Esophagus muscularis mucosa (tissue), 4 donors: ENCODE measurements at regions not wholly inside any gene's neighbourhood (a gene's known extent, or its start where the extent isn't known, plus 50 kb on each side); places are given as distances from the start of the nearest gene placed in this dataset.

Source experiments
- CTCF ChIP-seq, 3 experiments: fragments of 200-600 bp in 2 of 3; fragments of 450-650 bp in 1 of 3; sonication (generic) in 2 of 3; IDR thresholded peaks; one replicate each; pipeline ENCODE4 v1.5.1; 2017 to 2019; ENCODE audit warnings: antibody characterized with exemption in 3 of 3, mild to moderate bottlenecking in 2 of 3, moderate library complexity in 1 of 3
- EP300 ChIP-seq: sonication (generic); formaldehyde crosslinking; IDR thresholded peaks from one replicate; pipeline ENCODE4 v1.6.1; 2017; ENCODE audit warnings: antibody characterized with exemption
- POLR2A ChIP-seq: fragments of 450-650 bp; IDR thresholded peaks from one replicate; pipeline ENCODE4 v1.6.1; 2017; ENCODE audit warnings: antibody characterized with exemption, moderate library complexity, mild to moderate bottlenecking, low read depth
- POLR2AphosphoS5 ChIP-seq, 2 donors: sonication (generic); formaldehyde crosslinking; IDR thresholded peaks; one replicate each; pipeline ENCODE4 v1.6.1; 2017; ENCODE audit warnings: antibody characterized with exemption in 2 of 2

DNA sequence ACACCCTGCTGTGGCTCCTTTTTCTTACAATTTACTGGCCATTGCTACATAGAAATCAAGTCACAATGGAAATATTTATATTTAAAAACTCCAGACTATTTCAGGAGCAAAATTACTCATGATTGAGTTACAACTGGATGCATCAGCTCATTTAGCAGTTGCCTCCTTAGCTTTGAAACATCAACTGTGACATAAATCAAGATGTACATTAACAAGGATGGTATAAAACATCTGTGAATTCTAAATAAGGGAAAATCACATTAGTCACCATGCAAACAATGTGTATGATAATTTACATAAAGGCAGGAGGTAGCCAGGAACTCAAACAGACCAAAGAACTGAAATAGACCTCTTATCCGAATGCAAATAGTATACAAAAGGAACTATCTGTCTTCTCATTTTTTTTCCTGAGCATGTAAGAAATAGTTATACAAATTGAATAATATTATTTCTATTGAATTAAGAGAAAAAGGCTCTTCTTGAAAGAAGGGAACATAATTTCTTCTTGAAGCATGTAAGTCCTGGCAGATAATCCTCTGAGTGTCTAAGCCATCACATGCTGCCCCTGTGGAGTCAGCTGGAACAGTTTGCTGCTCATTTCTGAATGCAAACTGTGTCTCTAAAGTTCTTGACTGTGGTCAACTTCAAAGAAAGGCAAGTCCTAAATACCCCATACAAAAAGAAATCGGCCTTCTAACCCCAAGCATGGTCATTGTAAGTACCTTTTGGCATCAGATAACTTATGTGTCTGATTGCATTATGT lies 151.2 kb downstream of the NAA11 start:
- no peak for TF ChIP-seq CTCF (IDR thresholded peaks at IDR 0.05)
- no peak for TF ChIP-seq POLR2A
- no peak for TF ChIP-seq POLR2AphosphoS5 (IDR thresholded peaks at IDR 0.05)
- no peak for TF ChIP-seq EP300
